AG04450 (cell line): ENCODE measurements at regions not wholly inside any gene's neighbourhood (a gene's known extent, or its start where the extent isn't known, plus 50 kb on each side); places are given as distances from the start of the nearest gene placed in this dataset.

Experiments used
- CTCF ChIA-PET: fragments of 300-600, 350-600 bp; formaldehyde crosslinking; extraction: SDS; loops from one replicate; lab custom pipeline; 2022; ENCODE audit warnings: antibody characterized with exemption, inconsistent platforms; lab: Charles Lee
- POLR2A ChIA-PET: fragments of 350-600 bp; formaldehyde crosslinking; extraction: SDS; loops from one replicate; lab custom pipeline; 2021; ENCODE audit warnings: antibody characterized with exemption, inconsistent platforms; lab: Yijun Ruan, JAX
- DNase-seq: peaks from one replicate; pipeline ENCODE4 v3.0.0-alpha.2; 2011; ENCODE audit warnings: low read depth, low spot score
- H3K27ac ChIP-seq: one replicate; pipeline ENCODE4 v1.5.1; 2012; ENCODE audit warnings: low read depth, low read length, control low read depth
- H3K27me3 ChIP-seq: one replicate; pipeline ENCODE4 v1.6.0; 2012; ENCODE audit warnings: low read length; ENCODE audit not compliant: control insufficient read depth, insufficient read depth
- H3K4me3 ChIP-seq: 2 replicates; pipeline ENCODE4 v1.5.1; 2011; ENCODE audit warnings: mild to moderate bottlenecking, low read depth, low read length, control low read depth
- H3K9me3 ChIP-seq: 2 replicates; pipeline ENCODE4 v1.5.1; 2012; ENCODE audit warnings: low read length; ENCODE audit not compliant: control insufficient read depth, insufficient read depth
- CTCF ChIP-seq: IDR thresholded peaks from 2 replicates; pipeline ENCODE4 v1.5.1; 2011; ENCODE audit warnings: low read depth, low read length, control low read depth, inconsistent platforms

- no peak for TF ChIP-seq CTCF
- Histone ChIP-seq H3K27ac (no peak overlapping the region), H3K4me3 (no peak overlapping the region), H3K27me3 (no peaks in the 10 kb centered on the region), H3K9me3 (peaks cover 13% of the 10 kb centered on the region)
- CTCF ChIA-PET: no interaction called here
- POLR2A ChIA-PET: no interaction called here
- DNase-seq: no peak
Measured at GRCh38 chr5:12358371-12359090, 454.3 kb upstream of the CTNND2 start.

GRCh38 chr5:12357626-12358025, 453.4 kb upstream of the CTNND2 start:
- H3K27ac ChIP-seq: no peak overlapping the region
- ChIA-PET CTCF (no interaction called here), POLR2A (no interaction called here)
- H3K4me3 ChIP-seq: no peak overlapping the region
- H3K9me3 ChIP-seq: peaks cover 13% of the 10 kb centered on the region
- TF ChIP-seq CTCF: no peak
- no peak for DNase-seq
- no peaks in the 10 kb centered on the region for H3K27me3 ChIP-seq

- ChIA-PET POLR2A (no interaction called here), CTCF (no interaction called here)
- Histone ChIP-seq H3K9me3 (peaks cover 9% of the 10 kb centered on the region), H3K27me3 (no peaks in the 10 kb centered on the region), H3K4me3 (no peak overlapping the region), H3K27ac (no peak overlapping the region)
- DNase-seq: no peak
- no peak for TF ChIP-seq CTCF
Measured at GRCh38 chr5:12354686-12355085, 450.4 kb upstream of the CTNND2 start.

GRCh38 chr5:12343558-12343957, 439.3 kb upstream of the CTNND2 start:
- no peaks in the 10 kb centered on the region for H3K27me3 ChIP-seq
- no peak overlapping the region for H3K4me3 ChIP-seq
- CTCF ChIA-PET: no interaction called here
- POLR2A ChIA-PET: no interaction called here
- no peak for TF ChIP-seq CTCF
- H3K9me3 ChIP-seq: peaks cover 14% of the 10 kb centered on the region
- no peak for DNase-seq
- H3K27ac ChIP-seq: no peak overlapping the region

- H3K27ac ChIP-seq: no peak overlapping the region
- H3K27me3 ChIP-seq: no peaks in the 10 kb centered on the region
- DNase-seq: no peak
- no peak overlapping the region for H3K4me3 ChIP-seq
- POLR2A ChIA-PET: no interaction called here
- CTCF ChIA-PET: no interaction called here
- peaks cover 15% of the 10 kb centered on the region for H3K9me3 ChIP-seq
- TF ChIP-seq CTCF: no peak
Measured at GRCh38 chr5:12335938-12336337, 431.7 kb upstream of the CTNND2 start.
